GM19043 (cell line): ENCODE measurements at regions not wholly inside any gene's neighbourhood (a gene's known extent, or its start where the extent isn't known, plus 50 kb on each side); places are given as distances from the start of the nearest gene placed in this dataset.
"Not testable (repeated sequence)": the region's sequence is repeated elsewhere in the genome, so short reads cannot be mapped to it uniquely, and the experiment has no call there.

Experiments used
- ATAC-seq: cut with Tn5 transposase; IDR thresholded peaks from one replicate; pipeline ENCODE4 v1.9.1; 2021; ENCODE audit warnings: low read depth; ENCODE audit not compliant: unreplicated experiment

DNA sequence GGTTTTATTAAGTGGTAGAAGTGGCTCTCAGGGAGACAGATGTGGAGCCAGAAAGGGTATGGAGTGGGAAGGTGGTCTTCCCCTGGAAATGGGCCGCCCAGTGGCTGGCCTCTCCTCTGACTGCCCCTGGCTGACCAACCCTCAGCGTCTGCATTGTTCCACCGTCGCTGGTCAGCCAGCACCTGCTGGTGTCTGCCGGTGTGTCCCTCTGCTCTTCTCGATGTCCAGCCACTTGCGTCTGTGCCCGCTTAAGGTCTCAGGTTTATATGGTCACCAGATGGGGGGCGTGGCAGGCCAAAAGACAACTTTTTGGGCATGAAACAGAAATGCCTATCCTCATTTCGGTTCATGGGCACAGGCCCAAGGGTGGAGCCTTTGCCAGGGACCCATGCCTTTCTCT is 1221.5 kb downstream of the JRKL start:
- ATAC-seq, result no peak

DNA sequence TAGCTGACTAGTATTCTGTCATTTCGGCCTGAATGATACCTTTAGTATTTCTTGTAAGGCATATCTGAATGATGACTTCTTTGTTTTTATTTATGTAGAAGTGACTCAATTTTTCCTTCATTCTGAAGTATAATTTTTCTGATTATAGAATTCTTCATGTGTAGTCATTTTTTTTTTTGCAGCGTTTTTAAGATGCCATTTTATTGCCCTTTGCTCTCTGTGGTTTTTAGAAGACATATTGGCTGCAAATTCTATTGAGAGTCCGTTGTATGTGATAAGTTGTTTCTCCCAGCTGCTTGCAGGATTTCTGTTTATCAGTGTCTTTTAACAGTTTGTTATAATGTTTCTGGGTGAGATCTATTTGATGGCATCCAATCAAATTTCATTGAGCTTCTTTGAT is 1224.8 kb downstream of the JRKL start:
- no peak for ATAC-seq

DNA sequence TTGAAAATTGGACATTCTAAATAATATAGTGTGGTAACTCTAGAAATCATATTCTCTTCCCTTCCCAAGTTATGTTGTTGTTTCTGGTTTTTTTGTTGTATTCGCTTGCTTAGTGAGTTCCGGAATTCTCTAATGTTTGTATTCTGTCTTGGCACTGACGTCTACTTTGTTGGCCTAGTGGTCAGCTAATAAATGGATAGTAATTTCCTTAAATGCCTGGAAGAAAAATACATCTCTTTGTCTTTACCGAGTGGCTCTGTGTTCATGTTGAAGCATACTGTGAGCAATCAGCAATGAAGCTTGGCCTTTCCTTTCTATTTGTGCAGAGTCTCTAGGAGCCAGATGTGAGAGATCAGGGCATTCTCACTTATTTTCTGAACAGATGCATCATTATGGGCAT is 1225.7 kb downstream of the JRKL start:
- no peak for ATAC-seq

DNA sequence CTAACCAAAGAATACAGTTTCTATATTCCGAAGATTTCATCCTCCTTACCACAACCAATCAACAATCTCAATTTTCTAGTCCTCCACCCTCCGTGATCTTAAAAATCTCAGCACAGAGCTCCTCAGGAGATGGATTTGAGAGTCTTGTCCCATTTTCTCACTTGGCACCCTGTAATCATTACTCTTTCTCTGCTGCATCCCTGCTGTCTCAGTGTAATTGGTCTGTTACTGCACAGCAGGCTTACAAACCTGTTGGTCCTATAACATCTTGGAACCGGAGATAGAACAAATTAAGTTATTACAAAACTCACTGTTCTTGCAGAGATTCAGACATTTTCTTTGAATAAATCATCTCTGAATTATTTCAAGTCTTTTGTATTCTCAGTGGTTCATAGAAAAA is 1227.2 kb downstream of the JRKL start:
- no peak for ATAC-seq

DNA sequence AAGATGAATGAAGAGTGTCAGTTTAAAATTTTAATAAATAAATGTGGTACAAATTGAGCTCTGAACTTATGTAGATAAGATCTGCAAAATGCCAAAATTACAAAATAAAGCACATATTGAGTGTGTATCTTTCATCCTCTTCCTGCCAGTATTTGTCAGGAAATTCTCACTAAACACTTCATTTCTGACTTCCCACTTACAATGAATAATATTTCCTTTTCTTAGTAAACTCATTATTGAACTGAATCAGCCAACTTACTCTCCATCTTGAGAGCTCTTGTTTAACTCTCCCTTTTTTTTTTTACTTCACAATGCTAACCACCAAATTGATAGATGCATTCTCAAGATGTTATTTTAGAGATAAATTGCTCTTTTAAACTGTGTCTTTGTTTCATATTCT is 1230.2 kb downstream of the JRKL start:
- ATAC-seq, result no peak

DNA sequence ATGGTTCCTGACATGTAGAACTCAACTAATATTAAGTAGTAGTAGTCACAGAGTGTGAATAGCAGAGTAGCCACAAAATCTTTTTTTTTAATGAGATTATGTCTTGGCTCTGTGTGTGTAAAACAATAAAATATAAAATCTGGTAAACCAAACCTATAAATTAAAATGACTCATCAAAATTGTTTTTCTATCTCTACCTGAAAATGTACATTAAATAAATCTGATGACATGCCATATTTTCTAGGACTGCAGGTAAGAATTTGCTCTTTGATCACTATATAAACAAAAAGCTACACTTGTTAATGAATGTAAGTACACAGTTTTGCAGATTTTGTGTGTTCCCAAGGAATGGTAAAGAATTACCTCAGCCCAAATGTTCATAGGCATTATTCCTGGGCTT is 1231.5 kb downstream of the JRKL start:
- ATAC-seq, result no peak

DNA sequence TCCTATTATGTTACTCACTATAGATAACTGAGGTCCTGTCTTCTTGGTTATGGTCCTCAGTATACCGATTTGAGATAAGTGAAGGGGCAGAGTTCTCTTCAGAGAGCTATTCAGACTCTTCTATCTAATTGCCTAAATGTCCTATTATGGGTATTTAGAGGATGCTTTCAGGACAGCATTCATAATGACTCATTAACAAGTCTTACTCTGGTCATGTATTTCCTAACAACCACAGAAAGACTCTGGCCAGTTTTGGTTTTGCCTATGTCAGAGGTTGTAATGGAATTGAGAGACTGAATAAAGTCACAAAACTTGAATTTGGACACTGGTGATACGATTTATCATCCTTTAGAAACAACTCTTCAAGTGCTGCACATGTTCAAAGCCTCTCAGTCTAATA is 1233.0 kb downstream of the JRKL start:
- no peak for ATAC-seq

DNA sequence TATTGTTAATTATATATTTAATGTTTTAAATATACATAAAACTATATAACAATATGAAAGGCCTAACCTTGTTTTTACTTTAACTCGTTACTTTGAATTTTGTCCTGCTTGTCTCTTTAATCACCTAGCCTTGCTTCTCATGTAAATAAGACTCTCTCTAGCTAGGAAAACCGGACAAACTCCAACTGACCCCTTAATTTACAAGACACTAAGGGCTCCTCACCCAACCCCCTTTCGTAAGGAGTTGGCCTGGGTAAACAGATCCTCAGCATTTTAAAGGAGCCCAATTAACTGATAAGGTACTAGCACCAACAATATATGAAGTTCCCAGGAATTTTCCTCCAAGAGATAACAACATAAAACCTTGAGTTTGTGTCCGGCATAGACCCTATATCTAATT is 1246.9 kb downstream of the JRKL start:
- ATAC-seq, result not testable (repeated sequence)

DNA sequence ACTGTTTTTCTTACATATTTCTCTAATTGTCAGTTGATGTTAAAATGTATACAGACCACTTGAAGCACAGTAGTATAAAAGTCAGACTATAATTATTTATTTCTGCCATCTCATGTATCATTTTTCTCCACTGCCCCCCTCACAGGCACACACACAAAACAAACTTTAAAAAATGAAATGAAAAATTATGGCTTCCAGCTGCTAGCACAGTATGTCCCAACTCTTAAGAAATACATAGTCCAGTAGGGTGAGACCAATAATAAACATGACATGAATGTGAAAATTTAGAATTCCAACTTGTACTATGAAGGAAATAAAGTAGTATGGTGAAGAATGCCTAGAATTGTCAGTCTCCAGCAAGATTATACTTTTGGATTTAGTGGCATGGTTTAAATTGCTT is 1247.9 kb downstream of the JRKL start:
- no peak for ATAC-seq

DNA sequence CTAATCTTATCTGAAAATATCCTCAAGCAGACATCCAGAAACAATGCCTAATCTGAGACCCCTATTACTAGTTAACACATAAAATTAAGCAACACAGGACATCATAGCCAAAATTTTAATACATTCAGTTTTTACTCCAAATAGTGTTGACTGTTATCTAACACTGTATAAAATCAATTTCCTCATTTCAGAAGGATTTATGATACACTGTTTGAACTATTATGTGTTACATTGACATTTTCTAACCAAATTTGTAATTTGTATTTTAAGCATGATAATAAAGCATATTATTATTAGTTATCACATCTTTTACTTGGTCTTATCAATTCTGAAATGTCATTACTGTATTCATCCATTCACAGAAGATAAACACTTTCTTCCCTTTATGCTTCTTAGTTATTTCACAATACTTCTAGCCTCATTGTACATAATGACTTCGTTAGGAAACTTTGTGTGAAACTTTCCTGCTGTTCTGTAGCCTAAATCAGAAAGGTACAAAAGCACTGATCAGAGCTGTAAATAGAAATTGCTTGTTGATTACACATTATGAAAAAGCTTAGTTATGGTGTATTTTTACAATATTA is 1248.9 kb downstream of the JRKL start:
- no peak for ATAC-seq

DNA sequence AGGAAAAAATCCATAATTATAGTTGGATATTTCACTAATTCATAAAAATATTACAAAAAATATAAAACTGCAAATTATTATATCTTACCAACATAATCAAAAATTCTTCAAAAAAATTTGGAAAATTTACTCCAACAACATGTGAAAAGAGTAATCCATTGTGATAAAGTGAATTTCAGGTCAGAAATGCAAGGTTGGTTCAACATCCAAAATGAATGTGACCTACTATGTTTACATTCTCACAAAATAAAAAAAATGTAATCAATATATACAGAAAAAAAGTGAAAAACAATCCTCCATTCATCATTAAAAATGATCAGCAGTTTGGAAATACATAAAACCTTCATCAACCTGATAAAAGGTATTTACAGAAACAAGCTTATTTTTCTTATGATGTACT is 1252.2 kb downstream of the JRKL start:
- ATAC-seq, result no peak

DNA sequence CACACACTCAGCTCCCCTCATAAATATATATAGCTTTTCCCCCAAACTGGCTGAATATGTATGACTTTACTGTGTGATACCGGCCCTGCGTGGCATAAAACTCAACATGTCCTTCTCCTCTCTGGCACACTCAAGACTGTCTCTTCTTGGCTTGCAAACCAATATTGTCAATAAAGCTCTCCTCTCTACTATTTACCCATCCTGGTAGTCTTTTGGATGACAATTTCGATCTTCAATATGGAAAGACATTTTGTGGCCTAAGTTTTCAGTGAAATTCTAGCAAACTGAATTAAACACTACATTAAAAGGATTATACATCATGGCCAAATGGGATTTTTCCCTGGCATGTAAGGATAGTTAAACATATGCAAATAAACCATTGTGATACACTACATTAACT is 1255.9 kb downstream of the JRKL start:
- no peak for ATAC-seq

DNA sequence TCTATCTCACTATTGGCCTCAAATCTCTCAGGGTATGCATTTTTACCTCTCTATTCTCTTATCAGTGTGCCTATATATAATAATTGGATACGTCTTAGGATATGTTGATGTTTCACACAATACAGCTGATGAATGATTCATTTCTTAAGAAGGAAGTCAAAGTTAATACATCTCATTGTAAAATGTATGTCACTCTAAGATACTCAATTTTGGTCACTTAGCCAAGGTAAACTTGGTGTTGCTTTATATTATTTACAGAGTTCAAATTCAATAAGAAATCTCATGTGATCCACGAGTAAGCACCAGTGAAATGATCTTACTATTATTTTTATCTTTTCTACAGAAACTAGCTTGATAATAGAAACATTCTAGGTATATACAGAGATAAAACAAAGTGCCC is 1266.5 kb downstream of the JRKL start:
- ATAC-seq, result no peak

DNA sequence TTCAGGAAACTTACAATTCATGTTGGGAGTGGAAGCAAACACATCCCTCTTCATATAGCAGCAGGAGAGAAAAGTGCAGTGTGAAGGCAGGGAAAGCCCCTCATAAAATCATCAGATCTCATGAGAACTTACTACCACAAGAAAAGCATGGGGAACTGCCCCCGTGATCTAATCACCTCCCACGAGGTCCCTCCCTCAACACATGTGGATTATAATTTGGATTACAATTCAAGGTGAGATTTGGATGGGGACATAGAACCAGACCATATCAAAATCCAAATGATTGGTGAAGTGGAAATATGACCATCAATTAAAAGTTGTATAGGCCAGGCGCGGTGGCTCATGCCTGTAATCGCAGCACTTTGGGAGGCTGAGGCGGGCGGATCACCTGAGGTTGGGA is 1268.0 kb downstream of the JRKL start:
- no peak for ATAC-seq

DNA sequence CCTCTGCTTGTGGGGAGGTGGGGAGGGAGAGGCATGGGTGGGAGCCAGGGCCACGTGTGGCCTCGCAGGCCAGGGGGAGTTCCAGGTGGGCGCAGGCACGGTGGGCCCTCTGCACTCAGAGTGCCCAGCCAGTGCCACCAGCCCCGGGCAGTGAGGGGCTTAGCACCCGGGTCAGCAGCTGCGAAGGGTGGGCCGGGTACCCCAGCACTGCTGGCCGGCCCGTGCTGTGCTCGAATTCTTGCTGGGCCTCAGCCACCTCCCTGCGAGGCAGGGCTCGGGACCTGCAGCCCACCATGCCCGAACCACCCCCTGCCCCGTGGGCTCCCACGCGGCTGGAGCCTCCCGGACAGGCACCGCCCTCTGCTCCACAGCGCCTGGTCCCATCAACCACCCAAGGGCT is 1277.2 kb downstream of the JRKL start:
- ATAC-seq, result no peak

DNA sequence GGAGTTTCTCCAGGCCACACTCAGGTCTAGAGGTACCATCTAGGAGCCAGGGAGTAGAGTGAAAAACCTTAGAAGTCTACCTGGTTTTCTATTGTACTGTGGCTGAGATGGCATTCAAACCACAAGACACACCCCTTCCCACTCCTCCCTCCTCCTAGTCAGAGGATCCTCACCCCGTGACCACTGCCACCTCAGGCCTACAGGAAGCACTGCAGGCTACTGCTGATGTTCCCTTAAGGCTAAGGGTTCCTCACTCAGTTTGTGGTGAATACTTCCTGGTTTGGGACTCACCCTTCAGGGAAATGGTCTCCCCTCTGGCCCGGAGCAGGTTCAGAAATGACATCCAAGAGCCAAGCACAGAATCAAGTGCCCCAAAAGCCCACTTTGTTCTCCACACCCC is 1293.9 kb downstream of the JRKL start:
- no peak for ATAC-seq

DNA sequence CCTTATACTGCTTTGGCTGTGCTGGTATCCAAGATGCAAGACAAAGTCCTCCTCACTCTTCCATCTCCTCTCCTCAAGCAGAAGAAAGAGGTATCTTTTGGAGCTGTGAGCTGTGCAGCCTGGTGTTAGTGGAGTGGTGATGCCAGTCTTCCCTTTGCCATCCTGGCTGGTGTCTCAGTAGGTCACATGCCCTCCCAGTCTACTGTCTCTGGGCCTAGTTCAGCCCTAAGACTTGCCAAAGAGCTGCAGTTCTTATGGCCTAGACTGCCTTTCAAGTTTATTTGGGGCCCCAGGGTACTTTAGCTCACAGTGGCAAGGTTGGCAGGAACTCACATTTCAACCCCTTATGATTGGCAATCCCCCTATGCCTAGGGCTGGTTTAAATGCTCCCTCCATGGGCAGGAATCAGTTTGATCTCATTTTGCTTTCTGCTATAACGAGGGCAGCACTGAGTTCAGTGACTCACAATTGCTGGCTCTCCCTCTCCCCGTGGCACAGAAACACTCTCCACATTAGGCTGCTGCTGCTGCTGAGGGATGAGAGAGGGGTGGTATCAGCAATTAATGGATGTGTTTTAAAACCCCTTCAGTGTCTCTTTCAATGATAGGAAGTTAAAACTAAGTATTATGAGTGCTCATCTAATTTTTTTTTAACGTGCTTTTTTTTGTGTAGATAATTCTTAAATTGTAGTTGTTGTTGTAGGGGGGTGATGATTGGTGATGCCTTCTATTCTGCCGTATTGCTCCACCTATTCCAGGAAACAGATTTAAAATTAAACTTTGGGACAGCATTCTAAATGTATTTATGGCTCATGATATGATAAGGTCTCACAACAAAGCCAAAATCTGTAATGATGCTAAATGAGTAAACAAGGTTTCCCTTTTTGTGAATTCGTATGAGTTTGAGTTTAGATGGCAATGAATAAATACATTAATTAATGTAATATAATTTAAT is 1295.0 kb downstream of the JRKL start:
- ATAC-seq, result no peak

DNA sequence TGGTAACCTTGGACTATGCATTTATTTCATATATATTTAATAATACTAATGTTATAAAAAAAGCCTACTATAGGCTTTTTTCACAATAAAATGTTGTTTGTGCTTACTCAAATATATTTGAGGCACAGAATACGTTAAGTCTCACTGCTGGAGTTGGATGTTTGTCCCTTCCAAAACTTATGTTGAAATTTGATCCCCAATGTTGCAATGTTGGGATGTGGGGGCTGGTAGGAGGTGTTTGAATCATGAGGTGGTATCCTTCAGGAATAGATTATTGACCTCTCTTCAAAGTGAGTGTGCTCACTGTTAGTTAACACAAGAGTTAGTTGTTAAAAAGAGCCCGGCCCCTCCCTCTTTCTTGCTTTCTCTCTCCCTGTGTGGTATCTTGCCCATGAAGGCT is 1295.9 kb downstream of the JRKL start:
- no peak for ATAC-seq

DNA sequence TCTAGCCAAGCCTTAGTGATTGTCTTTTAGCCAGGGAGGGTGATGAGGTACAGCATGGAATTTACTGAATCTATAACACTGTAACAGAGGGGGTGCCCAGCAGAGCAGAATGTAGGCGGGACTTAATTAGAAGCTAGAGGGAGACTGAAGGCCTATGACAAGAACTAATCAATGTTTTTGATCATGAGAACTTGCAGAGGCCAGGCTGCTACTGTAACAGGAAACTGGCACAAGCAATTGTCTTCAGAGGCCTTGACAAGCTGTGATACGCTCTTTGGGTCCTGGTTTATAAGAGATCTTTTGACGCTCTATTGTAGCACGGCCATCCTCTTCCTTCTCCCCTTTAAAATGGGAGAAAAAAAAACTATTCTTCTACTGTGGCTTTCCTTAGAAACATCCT is 1297.3 kb downstream of the JRKL start:
- no peak for ATAC-seq

DNA sequence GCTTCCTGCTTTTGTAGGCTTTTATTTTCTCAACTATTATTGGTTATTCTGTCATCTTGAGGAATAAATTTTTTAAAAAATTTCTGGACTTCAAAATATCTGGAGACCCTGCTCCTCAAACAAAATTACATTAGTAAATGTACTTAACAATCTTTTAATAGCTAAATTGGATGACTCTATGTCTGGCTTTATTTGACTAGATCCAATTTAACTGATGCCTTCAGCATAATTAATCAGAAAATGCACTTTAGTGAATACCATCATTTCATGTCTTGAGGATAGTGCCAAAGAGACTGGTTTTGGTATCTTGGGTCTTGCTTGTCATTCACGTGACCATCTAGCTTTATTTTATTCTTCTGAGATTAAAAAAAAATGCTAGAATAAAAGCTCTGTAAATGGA is 1301.2 kb downstream of the JRKL start:
- no peak for ATAC-seq

DNA sequence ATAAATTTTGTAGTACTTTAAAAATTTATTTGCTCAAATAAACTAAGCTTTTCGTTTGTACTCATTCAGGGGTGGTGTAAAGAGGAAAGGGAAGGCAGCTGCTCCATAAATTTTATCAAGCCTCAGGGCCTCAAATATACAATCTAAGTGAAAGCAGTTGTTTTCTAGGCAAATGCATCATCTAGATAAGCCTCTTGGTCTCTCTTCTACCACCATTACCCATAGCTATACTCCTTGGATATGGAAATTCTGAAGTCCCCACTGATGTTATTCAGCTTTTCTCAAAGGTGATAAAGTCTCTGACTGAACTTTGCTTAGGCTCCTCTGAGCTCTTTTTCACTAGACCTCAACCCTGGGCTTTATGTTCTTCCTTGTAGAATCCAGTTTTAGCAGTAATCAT is 1313.1 kb downstream of the JRKL start:
- ATAC-seq, result no peak

DNA sequence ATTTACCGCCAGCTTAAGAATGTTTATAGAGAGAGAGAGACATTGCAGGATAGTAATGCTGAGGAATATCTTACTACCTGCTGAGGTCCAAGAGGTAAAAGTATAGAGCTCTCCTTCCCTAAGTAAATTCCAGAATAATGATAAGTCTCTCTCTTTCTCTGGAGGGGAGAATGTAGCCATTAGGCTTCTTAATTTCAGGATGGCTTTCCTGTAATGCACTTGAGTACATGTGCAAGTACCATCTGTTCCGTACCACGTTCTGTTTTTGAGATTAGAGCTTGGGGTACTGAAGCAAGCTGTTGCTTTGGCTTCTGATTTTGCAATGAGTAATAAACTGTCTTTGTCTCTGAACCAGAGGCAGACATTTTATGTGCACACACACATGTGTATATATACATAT is 1314.0 kb downstream of the JRKL start:
- ATAC-seq, result no peak
